NCI-H2029 treated with DMSO at 0.1 percent for 48 hours (cell line): ENCODE measurements at regions not wholly inside any gene's neighbourhood (a gene's known extent, or its start where the extent isn't known, plus 50 kb on each side); places are given as distances from the start of the nearest gene placed in this dataset.
"Not testable (repeated sequence)": the region's sequence is repeated elsewhere in the genome, so short reads cannot be mapped to it uniquely, and the experiment has no call there.

ENCODE experiments used
- DNase-seq: peaks from one replicate; lab custom pipeline; 2025; lab: John Stamatoyannopoulos, UW

GRCh38 chr5:97544678-97545077, 361.6 kb upstream of the RIOK2 start:
- DNase-seq: no peak

GRCh38 chr5:97545446-97545845, 362.4 kb upstream of the RIOK2 start:
- DNase-seq: no peak

- no peak for DNase-seq
Measured at GRCh38 chr5:97545886-97546535, 363.0 kb upstream of the RIOK2 start.

GRCh38 chr5:97547430-97547829, 364.4 kb upstream of the RIOK2 start:
- no peak for DNase-seq

- no peak for DNase-seq
Measured at GRCh38 chr5:97547999-97548738, 365.1 kb upstream of the RIOK2 start.

- no peak for DNase-seq
Measured at GRCh38 chr5:97548739-97549080, 365.7 kb upstream of the RIOK2 start.

GRCh38 chr5:97549496-97549895, 366.4 kb upstream of the RIOK2 start:
- no peak for DNase-seq

GRCh38 chr5:97550164-97550563, 367.1 kb upstream of the RIOK2 start:
- DNase-seq: no peak

GRCh38 chr5:97550818-97551217, 367.8 kb upstream of the RIOK2 start:
- DNase-seq: no peak

GRCh38 chr5:97553604-97554452, 370.8 kb upstream of the RIOK2 start:
- DNase-seq: no peak

- no peak for DNase-seq
Measured at GRCh38 chr5:97554977-97555643, 372.1 kb upstream of the RIOK2 start.

GRCh38 chr5:97555644-97555981, 372.6 kb upstream of the RIOK2 start:
- DNase-seq: no peak

- DNase-seq: no peak
Measured at GRCh38 chr5:97559827-97560598, 377.0 kb upstream of the RIOK2 start.

- DNase-seq: no peak
Measured at GRCh38 chr5:97560599-97560993, 377.5 kb upstream of the RIOK2 start.

- DNase-seq: no peak
Measured at GRCh38 chr5:97563050-97563657, 380.1 kb upstream of the RIOK2 start.

GRCh38 chr5:97568382-97568781, 385.3 kb upstream of the RIOK2 start:
- DNase-seq: no peak

- no peak for DNase-seq
Measured at GRCh38 chr5:97570242-97570641, 387.2 kb upstream of the RIOK2 start.

- DNase-seq: no peak
Measured at GRCh38 chr5:97575322-97575721, 392.3 kb upstream of the RIOK2 start.

- no peak for DNase-seq
Measured at GRCh38 chr5:97576956-97577355, 393.9 kb upstream of the RIOK2 start.

GRCh38 chr5:97579977-97580376, 396.9 kb upstream of the RIOK2 start:
- DNase-seq: not testable (repeated sequence)

- DNase-seq: no peak
Measured at GRCh38 chr5:97580746-97581145, 397.7 kb upstream of the RIOK2 start.
